ENCODE measurements at regions not wholly inside any gene's neighbourhood (a gene's known extent, or its start where the extent isn't known, plus 50 kb on each side); places are given as distances from the start of the nearest gene placed in this dataset.

- intact Hi-C loops (cut with micrococcal nuclease): no loop called here
Observed at GRCh38 chr2:235347691-235348090, 146.2 kb upstream of the AGAP1 start.

GRCh38 chr2:235348329-235348728 lies 145.5 kb upstream of the AGAP1 start:
- intact Hi-C loops (cut with micrococcal nuclease): no loop called here

GRCh38 chr2:235350234-235350633 lies 143.6 kb upstream of the AGAP1 start:
- intact Hi-C loops (cut with micrococcal nuclease): no loop called here

GRCh38 chr2:235352541-235352940 lies 141.3 kb upstream of the AGAP1 start:
- intact Hi-C loops (cut with micrococcal nuclease): no loop called here

- intact Hi-C loops (cut with micrococcal nuclease): no loop called here
Observed at GRCh38 chr2:235357881-235358280, 136.0 kb upstream of the AGAP1 start.

GRCh38 chr2:235358981-235359471 lies 134.8 kb upstream of the AGAP1 start:
- intact Hi-C loops (cut with micrococcal nuclease): no loop called here

- intact Hi-C loops (cut with micrococcal nuclease): no loop called here
Observed at GRCh38 chr2:235360446-235360845, 133.4 kb upstream of the AGAP1 start.

- intact Hi-C loops (cut with micrococcal nuclease): no loop called here
Observed at GRCh38 chr2:235365743-235366142, 128.1 kb upstream of the AGAP1 start.

- intact Hi-C loops (cut with micrococcal nuclease): no loop called here
Observed at GRCh38 chr2:235366390-235366789, 127.5 kb upstream of the AGAP1 start.

GRCh38 chr2:235366807-235367206 lies 127.0 kb upstream of the AGAP1 start:
- intact Hi-C loops (cut with micrococcal nuclease): no loop called here

- intact Hi-C loops (cut with micrococcal nuclease): no loop called here
Observed at GRCh38 chr2:235371018-235371417, 122.8 kb upstream of the AGAP1 start.

- intact Hi-C loops (cut with micrococcal nuclease): no loop called here
Observed at GRCh38 chr2:235373171-235373570, 120.7 kb upstream of the AGAP1 start.

GRCh38 chr2:235377176-235377575 lies 116.7 kb upstream of the AGAP1 start:
- intact Hi-C loops (cut with micrococcal nuclease): no loop called here

- intact Hi-C loops (cut with micrococcal nuclease): no loop called here
Observed at GRCh38 chr2:235378246-235378645, 115.6 kb upstream of the AGAP1 start.

GRCh38 chr2:235378944-235379343 lies 114.9 kb upstream of the AGAP1 start:
- intact Hi-C loops (cut with micrococcal nuclease): no loop called here

GRCh38 chr2:235381261-235381912 lies 112.5 kb upstream of the AGAP1 start:
- intact Hi-C loops (cut with micrococcal nuclease): no loop called here

GRCh38 chr2:235382179-235382578 lies 111.7 kb upstream of the AGAP1 start:
- intact Hi-C loops (cut with micrococcal nuclease): no loop called here

- intact Hi-C loops (cut with micrococcal nuclease): no loop called here
Observed at GRCh38 chr2:235382601-235383000, 111.2 kb upstream of the AGAP1 start.

- intact Hi-C loops (cut with micrococcal nuclease): no loop called here
Observed at GRCh38 chr2:235383272-235383843, 110.5 kb upstream of the AGAP1 start.

- intact Hi-C loops (cut with micrococcal nuclease): no loop called here
Observed at GRCh38 chr2:235384624-235385023, 109.2 kb upstream of the AGAP1 start.

- intact Hi-C loops (cut with micrococcal nuclease): no loop called here
Observed at GRCh38 chr2:235389626-235390025, 104.2 kb upstream of the AGAP1 start.

- intact Hi-C loops (cut with micrococcal nuclease): no loop called here
Observed at GRCh38 chr2:235390108-235390815, 103.6 kb upstream of the AGAP1 start.

GRCh38 chr2:235390816-235391194 lies 103.0 kb upstream of the AGAP1 start:
- intact Hi-C loops (cut with micrococcal nuclease): no loop called here
